ENCODE measurements at regions not wholly inside any gene's neighbourhood (a gene's known extent, or its start where the extent isn't known, plus 50 kb on each side); places are given as distances from the start of the nearest gene placed in this dataset.
"Not testable (repeated sequence)": the region's sequence is repeated elsewhere in the genome, so short reads cannot be mapped to it uniquely, and the experiment has no call there.

GRCh38 chr9:42316026-42316425, 132.6 kb downstream of the SPATA31A6 start:
- not testable (repeated sequence) for DNase-seq (ENCODE audit: low read depth); H3K4me3 ChIP-seq (ENCODE audit: control insufficient read depth, low read depth, low read length)

- H3K4me3 ChIP-seq (ENCODE audit: control insufficient read depth, low read depth, low read length); DNase-seq (ENCODE audit: low read depth): not testable (repeated sequence)
Measured at GRCh38 chr9:42317677-42318076, 134.2 kb downstream of the SPATA31A6 start.

- not testable (repeated sequence) for DNase-seq (ENCODE audit: low read depth); H3K4me3 ChIP-seq (ENCODE audit: control insufficient read depth, low read depth, low read length)
Measured at GRCh38 chr9:42323084-42323809, 139.8 kb downstream of the SPATA31A6 start.

- H3K4me3 ChIP-seq (ENCODE audit: control insufficient read depth, low read depth, low read length); DNase-seq (ENCODE audit: low read depth): not testable (repeated sequence)
Measured at GRCh38 chr9:42325142-42325541, 141.7 kb downstream of the SPATA31A6 start.

GRCh38 chr9:42325561-42325960, 142.1 kb downstream of the SPATA31A6 start:
- not testable (repeated sequence) for H3K4me3 ChIP-seq (ENCODE audit: control insufficient read depth, low read depth, low read length); DNase-seq (ENCODE audit: low read depth)

- H3K4me3 ChIP-seq (ENCODE audit: control insufficient read depth, low read depth, low read length); DNase-seq (ENCODE audit: low read depth): not testable (repeated sequence)
Measured at GRCh38 chr9:42326482-42326881, 143.0 kb downstream of the SPATA31A6 start.

- H3K4me3 ChIP-seq (ENCODE audit: control insufficient read depth, low read depth, low read length); DNase-seq (ENCODE audit: low read depth): not testable (repeated sequence)
Measured at GRCh38 chr9:42335342-42335741, 151.9 kb downstream of the SPATA31A6 start.

GRCh38 chr9:42335984-42336657, 152.7 kb downstream of the SPATA31A6 start:
- DNase-seq (ENCODE audit: low read depth); H3K4me3 ChIP-seq (ENCODE audit: control insufficient read depth, low read depth, low read length): not testable (repeated sequence)

GRCh38 chr9:42338275-42338674, 154.8 kb downstream of the SPATA31A6 start:
- DNase-seq (ENCODE audit: low read depth) = not testable (repeated sequence)

GRCh38 chr9:42339671-42340434, 156.4 kb downstream of the SPATA31A6 start:
- not testable (repeated sequence) for H3K4me3 ChIP-seq (ENCODE audit: control insufficient read depth, low read depth, low read length); DNase-seq (ENCODE audit: low read depth)

More at GRCh38 chr9:42338275-42338674, 154.8 kb downstream of the SPATA31A6 start:
- H3K4me3 ChIP-seq (ENCODE audit: control insufficient read depth, low read depth, low read length) = not testable (repeated sequence)

GRCh38 chr9:42340435-42340723, 156.9 kb downstream of the SPATA31A6 start:
- DNase-seq (ENCODE audit: low read depth); H3K4me3 ChIP-seq (ENCODE audit: control insufficient read depth, low read depth, low read length): not testable (repeated sequence)

GRCh38 chr9:42341860-42342259, 158.4 kb downstream of the SPATA31A6 start:
- not testable (repeated sequence) for DNase-seq (ENCODE audit: low read depth); H3K4me3 ChIP-seq (ENCODE audit: control insufficient read depth, low read depth, low read length)

GRCh38 chr9:42342297-42342696, 158.8 kb downstream of the SPATA31A6 start:
- DNase-seq (ENCODE audit: low read depth); H3K4me3 ChIP-seq (ENCODE audit: control insufficient read depth, low read depth, low read length): not testable (repeated sequence)

- not testable (repeated sequence) for DNase-seq (ENCODE audit: low read depth); H3K4me3 ChIP-seq (ENCODE audit: control insufficient read depth, low read depth, low read length)
Measured at GRCh38 chr9:42344508-42344907, 161.0 kb downstream of the SPATA31A6 start.

GRCh38 chr9:42346916-42347315, 163.5 kb downstream of the SPATA31A6 start:
- not testable (repeated sequence) for DNase-seq (ENCODE audit: low read depth); H3K4me3 ChIP-seq (ENCODE audit: control insufficient read depth, low read depth, low read length)

- not testable (repeated sequence) for H3K4me3 ChIP-seq (ENCODE audit: control insufficient read depth, low read depth, low read length); DNase-seq (ENCODE audit: low read depth)
Measured at GRCh38 chr9:42349181-42349580, 165.7 kb downstream of the SPATA31A6 start.

- DNase-seq (ENCODE audit: low read depth); H3K4me3 ChIP-seq (ENCODE audit: control insufficient read depth, low read depth, low read length): not testable (repeated sequence)
Measured at GRCh38 chr9:42350412-42350811, 167.0 kb downstream of the SPATA31A6 start.

GRCh38 chr9:42357604-42358373, 174.3 kb downstream of the SPATA31A6 start:
- not testable (repeated sequence) for H3K4me3 ChIP-seq (ENCODE audit: control insufficient read depth, low read depth, low read length)

More at GRCh38 chr9:42357604-42358373, 174.3 kb downstream of the SPATA31A6 start:
- not testable (repeated sequence) for DNase-seq (ENCODE audit: low read depth)
